ENCODE measurements at regions not wholly inside any gene's neighbourhood (a gene's known extent, or its start where the extent isn't known, plus 50 kb on each side); places are given as distances from the start of the nearest gene placed in this dataset.

GRCh38 chr12:58041441-58041840, 100.1 kb downstream of the ATP23 start:
- DNase-seq (ENCODE audit: extremely low read depth, low read depth), result no peak
- TF ChIP-seq, protein P1, sequence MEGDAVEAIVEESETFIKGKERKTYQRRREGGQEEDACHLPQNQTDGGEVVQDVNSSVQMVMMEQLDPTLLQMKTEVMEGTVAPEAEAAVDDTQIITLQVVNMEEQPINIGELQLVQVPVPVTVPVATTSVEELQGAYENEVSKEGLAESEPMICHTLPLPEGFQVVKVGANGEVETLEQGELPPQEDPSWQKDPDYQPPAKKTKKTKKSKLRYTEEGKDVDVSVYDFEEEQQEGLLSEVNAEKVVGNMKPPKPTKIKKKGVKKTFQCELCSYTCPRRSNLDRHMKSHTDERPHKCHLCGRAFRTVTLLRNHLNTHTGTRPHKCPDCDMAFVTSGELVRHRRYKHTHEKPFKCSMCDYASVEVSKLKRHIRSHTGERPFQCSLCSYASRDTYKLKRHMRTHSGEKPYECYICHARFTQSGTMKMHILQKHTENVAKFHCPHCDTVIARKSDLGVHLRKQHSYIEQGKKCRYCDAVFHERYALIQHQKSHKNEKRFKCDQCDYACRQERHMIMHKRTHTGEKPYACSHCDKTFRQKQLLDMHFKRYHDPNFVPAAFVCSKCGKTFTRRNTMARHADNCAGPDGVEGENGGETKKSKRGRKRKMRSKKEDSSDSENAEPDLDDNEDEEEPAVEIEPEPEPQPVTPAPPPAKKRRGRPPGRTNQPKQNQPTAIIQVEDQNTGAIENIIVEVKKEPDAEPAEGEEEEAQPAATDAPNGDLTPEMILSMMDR (IDR thresholded peaks at IDR 0.05; ENCODE audit: low read depth, low read length, missing control alignments), result no peak

DNA sequence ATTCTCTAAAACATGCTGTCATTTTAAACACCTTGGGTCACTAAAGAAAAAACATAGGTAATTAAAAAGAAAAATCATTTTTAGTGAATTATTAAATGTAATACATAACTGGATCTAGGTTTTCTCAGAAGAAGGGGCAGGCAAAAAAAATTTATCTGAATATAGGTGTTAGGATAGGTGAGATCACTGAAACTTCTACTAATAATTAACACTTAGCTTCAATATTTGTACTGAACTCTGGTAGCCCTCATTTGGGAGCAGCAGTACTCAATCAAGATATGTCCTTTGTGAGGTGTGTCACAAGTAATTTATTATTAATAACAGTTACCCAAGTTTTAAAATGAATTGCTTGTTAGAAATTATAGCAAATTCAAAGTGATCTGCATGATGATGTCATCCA, 103.6 kb downstream of the ATP23 start:
- TF ChIP-seq, protein P1 (IDR thresholded peaks at IDR 0.05; ENCODE audit: low read depth, low read length, missing control alignments), result no peak
- H3K4me3 ChIP-seq (replicated peaks; ENCODE audit: low read depth, low read length), result no peak overlapping the region
- DNase-seq (ENCODE audit: extremely low read depth, low read depth), result no peak

More at GRCh38 chr12:58041441-58041840, 100.1 kb downstream of the ATP23 start:
- H3K4me3 ChIP-seq (replicated peaks; ENCODE audit: low read depth, low read length), result no peak overlapping the region

- TF ChIP-seq, protein P1 (IDR thresholded peaks at IDR 0.05; ENCODE audit: low read depth, low read length, missing control alignments), result no peak
- no peak overlapping the region for H3K4me3 ChIP-seq (replicated peaks; ENCODE audit: low read depth, low read length)
- no peak for DNase-seq (ENCODE audit: extremely low read depth, low read depth)
Observed at GRCh38 chr12:58046271-58046670, 104.9 kb downstream of the ATP23 start.

DNA sequence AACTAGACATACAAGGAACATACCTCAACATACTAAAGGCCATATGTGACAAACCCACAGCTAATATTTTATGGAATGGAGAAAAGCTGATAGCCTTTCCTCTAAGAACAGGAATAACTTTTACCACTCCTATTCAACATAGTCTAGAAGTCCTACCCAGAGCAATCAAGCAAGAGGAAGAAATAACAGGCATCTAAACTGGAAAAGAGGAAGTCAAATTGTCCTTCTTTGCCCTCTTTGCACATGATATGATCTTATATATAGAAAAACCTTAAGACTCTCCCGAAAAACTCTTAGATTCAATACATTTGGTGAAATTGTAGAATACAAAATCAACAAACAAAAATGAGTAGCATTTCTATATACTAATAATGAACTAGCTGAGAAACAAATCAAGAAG, 110.0 kb downstream of the ATP23 start:
- TF ChIP-seq, protein P1 (IDR thresholded peaks at IDR 0.05; ENCODE audit: low read depth, low read length, missing control alignments), result no peak
- no peak overlapping the region for H3K4me3 ChIP-seq (replicated peaks; ENCODE audit: low read depth, low read length)
- no peak for DNase-seq (ENCODE audit: extremely low read depth, low read depth)

GRCh38 chr12:58064666-58065065, 123.3 kb downstream of the ATP23 start:
- H3K4me3 ChIP-seq (replicated peaks; ENCODE audit: low read depth, low read length), result no peak overlapping the region
- TF ChIP-seq, protein P1 (IDR thresholded peaks at IDR 0.05; ENCODE audit: low read depth, low read length, missing control alignments), result no peak
- DNase-seq (ENCODE audit: extremely low read depth, low read depth), result no peak

DNA sequence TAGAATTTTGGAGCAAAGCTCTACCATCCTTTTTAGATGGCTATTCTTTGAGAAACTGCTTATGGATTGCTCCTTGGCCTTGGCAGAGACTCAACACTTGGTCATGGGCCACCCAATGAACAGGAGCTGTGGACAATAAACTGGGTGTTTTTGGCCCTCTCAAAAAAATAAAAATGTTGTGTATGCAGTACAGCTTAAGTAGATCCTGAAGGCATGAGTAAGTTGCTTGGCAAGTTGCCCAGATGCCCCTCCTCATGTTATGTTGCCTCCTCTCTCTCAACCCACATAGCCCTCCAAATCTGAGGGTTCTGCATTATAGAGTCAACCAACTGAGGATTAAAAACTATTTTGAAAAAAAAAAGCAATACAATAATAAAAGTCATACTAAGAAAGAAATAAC, 124.9 kb downstream of the ATP23 start:
- TF ChIP-seq, protein P1 (IDR thresholded peaks at IDR 0.05; ENCODE audit: low read depth, low read length, missing control alignments), result no peak
- H3K4me3 ChIP-seq (replicated peaks; ENCODE audit: low read depth, low read length), result no peak overlapping the region
- peak; percentile 21 for DNase-seq (ENCODE audit: extremely low read depth, low read depth)

Measured in HFF-Myc (cell line).